Stimulated activated CD4-positive, alpha-beta T cell treated with anti-CD3 and anti-CD28 coated beads, Interleukin-2, amount 100 ng/mL, for 48 hours (primary cell): ENCODE measurements at regions not wholly inside any gene's neighbourhood (a gene's known extent, or its start where the extent isn't known, plus 50 kb on each side); places are given as distances from the start of the nearest gene placed in this dataset.
"Not testable (repeated sequence)": the region's sequence is repeated elsewhere in the genome, so short reads cannot be mapped to it uniquely, and the experiment has no call there.

Source experiments
- DNase-seq, 2 donors: peaks; one replicate each; pipeline ENCODE4 v3.0.0-alpha.2; 2020

DNA sequence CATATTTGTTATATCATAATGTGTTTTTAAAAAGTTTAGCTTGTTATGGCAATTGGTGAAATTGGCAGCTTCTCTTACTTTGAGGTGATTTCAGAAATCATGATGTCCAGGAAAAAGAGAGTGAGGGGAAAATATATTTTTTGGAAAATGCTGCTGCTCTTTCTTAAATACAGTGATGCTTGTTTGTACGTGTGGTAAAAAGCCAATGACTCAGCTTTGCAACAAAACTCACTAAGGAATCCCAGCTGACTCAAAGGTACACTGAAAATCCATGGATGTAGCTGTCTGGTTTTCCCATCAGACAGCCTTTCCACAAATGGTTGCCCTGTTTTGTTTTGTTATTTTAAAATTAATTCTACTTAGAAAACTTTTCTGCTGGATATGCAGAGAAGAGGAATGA, 306.4 kb upstream of the PAPPA start:
- no peak for DNase-seq

DNA sequence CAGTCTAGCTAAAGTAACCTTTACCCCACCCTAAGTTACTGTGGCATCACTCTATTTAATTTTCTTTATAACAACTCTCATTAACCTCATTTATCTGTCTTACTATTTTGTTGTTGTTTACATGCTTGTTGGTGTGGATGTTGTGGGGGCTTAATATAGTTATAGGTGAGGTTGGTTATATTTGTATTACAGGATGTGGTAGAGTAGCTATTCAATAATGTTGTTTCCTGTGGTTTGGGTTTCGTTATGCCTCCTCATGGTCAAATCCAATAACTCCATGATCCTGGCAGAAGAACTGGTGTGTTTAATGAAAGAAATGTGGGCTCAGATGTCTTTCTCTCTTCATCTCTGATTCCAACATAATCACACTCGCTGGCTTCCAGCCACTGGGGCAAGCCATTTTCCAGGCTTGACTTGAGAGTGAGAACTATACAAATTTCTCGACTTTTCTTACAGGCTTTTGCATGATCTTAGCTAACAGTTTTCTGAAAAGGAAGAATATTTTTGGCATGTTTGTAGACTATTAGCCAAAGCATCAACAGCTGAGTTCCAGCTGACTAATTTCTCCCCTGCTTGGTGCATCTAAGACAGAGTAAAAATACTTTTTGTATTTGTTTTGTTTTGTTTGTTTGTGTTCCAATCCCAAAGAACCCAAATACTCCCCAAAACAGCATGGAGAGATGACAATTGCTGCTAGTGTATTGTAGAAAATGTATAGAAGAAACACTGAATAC, 303.7 kb upstream of the PAPPA start:
- DNase-seq: no peak

DNA sequence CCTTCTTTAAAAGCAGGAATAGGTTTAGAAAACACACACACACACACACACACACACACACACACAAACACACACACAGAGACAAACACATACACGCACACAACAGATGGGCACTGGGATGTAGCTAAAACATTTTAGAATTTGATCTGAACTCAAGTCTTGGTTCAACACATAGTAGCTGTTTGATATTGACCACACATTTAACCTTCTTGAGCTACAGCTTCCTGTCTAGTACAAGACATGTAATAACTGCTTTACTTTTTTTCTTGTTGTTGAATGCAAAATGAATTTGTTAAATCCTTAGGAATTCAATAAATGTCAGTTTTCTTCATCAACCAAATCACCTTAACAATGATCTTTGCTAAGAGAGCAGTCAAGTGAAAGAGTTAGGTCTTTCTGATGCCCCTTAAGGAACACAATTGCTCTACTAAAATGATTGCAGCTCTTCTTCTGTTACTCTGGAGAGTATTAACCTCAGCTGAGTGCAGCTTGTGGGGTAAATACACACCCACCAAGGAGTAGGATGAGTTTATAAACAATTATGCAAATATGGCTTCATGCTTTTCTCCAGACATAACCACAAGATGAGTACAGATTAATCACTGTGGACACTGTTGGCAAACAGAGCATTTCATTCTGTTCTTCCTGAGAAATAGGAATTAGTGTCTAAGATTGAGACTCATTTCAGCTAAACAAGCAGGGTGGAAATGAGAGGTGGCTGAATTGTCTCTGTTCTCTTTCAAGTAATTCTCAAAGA, 302.9 kb upstream of the PAPPA start:
- no peak for DNase-seq

DNA sequence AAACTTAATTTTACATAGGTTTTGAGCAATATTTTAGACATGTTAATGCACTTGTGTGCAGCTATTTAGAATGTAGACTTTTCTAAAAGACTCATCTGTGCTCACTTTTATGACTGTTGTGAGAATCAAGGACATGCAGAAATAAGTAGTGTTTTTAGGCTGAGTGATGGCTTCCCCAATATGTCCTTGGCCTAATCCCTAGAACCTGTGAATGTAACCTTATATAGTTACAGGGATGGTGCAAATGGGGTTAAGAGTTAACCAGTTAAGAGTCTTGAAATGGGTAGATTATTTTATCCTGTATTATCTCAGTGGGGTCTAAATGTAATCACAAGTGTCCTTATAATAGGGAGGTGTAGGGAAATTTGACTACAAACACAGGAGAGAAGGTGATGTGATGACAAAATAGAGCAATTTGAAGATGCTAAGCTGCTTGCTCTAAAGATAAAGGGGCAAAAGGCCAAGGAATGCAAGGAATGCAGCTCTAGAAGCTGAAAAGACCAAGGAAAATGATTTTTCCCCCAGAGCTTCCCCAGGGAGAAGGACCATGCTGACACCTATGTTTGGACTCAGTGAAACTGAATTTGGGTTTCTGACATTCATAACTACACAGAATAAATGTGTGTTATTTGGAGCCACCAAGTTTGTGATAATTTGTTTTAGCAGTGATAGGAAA, 298.0 kb upstream of the PAPPA start:
- DNase-seq: no peak

DNA sequence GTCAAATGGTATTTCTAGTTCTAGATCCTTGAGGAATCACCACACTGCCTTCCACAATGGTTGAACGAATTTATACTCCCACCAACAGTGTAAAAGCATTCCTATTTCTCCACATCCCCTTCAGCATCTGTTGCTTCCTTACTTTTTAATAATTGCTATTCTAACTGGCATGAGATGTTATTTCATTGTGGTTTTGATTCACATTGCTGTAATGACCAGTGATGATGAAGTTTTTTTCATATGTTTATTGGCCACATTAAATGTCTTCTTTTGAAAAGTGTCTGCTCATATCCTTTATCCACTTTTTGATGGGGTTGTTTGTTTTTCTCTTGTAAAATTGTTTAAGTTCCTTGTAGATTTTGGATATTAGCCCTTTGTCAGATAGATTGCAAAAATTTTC, 295.2 kb upstream of the PAPPA start:
- not testable (repeated sequence) for DNase-seq

DNA sequence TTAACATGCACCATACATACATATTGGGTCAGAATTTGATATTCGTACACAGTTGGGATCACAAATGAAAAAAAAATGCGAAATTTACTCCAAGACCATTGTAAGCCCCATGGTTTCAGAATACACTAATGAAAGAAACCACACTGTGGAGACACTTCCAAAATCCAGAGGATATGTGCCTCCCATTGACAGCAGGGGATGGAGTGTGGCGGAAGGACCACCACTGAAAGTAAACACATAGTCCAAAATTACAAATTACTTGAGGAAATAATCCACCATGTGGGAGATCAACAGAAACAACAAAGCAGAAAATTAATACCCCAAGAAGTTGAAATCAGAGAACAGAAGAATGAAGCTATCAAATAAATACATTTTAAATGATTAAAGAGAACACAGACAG, 291.6 kb upstream of the PAPPA start:
- DNase-seq: no peak

DNA sequence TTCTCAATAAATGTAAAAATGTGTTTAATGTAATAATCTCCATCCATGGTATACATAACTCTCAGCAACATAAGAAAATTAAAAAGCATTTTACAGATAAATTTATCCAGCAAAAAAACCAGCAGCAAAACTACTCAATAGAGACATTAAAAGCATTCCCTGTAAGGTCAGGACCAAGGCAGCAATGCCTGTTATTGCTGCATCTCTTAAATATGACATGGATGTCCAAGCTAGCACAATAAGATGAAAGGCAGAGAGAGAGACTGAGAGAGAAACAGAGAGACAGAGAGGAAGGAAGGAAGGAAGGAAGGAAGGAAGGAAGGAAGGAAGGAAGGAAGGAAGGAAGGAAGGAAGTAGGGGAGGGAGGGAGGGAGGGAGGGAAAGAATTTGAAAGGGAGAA, 289.0 kb upstream of the PAPPA start:
- no peak for DNase-seq

DNA sequence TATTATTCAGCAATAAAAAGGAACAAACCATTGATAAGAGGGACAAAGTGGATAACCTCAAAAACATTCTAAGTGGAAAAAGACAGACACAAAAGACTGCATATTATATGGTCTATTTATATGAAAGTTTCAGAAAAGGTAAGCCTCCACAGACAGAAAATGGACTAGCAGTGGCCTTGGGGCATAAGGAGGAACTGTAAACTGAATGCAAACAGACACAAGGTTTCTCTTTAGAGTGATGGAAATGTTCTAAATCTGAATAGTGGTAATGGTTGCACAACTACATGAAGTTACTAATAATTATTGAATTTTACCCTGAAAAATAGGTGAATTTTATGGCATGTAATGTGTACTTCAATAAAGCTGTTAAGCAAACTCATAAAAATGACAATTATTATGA, 286.3 kb upstream of the PAPPA start:
- DNase-seq: no peak

DNA sequence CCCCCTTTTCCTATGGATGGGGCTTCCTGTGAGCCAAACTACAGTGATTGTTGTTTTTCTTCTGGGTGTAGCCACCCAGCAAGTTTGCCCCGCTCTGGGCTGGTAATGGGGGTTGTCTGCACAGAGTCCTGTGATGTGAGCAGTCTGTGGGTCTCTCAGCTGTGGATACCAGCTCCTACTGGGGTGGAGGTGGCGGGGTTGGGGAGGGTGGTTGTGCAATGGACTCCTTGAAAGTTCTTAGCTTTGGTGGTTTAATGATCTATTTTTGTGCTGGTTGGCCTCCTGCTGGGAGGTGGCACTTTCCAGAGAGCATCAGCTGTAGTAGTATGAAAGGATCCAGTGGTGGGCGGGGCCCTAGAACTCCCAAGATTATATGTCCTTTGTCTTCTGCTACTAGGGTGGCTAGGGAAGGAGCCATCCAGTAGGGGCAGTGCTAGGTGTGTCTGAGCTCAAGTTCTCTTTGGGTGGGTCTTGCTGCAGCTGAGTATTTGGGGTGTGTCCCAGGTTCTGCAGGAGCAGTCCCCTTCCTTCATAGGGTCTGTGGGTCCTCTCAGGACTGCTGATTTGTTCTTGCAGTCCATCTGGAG, 275.6 kb upstream of the PAPPA start:
- no peak for DNase-seq

DNA sequence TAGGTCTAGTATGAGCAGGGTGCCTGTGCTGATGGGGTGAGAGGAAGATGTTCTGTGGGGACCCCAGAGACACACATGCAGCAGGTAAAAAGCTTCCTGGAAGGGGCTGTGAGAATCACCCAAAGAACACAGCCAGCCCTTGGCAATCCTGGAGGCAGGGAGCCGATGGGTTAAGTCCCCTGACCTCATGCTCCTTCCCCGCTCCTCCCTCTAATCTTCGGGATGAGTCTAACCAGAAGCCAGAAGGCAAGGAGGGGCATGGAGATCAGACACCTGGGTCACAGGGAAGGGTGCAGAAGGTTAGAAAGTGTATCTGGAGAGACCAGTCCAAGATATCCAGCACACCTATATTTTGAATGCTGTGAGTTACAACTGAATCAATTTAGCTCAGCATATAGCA, 274.1 kb upstream of the PAPPA start:
- no peak for DNase-seq

DNA sequence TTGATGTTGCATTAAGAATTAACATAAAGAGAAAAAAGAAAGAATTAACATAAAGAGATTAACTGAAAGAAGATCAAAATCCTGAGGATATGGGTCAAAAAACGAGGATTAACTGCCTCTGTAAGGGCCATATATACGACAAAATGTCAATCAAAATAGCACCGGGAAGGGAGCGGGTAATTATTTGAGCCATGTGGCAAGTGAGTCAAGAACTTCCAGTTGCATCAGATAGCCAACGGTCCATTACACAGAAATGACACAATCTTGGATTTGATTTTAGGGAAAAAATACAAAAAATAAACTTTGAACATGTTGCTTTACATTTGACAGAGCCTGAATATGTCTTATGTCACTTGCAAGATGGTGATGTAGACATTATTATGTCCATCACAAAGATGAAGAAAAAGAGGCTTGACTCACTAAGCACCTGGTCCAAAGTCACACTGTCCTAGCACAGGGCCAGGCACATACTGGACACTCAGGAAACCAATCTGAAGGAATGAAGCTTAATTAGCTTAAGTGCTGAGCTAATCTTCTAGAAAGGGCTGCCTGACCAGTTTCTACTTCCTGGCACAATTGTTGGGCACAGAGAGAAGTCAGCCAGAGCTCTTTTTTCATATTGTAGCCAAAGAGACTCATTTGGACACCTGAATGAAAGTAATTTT, 273.2 kb upstream of the PAPPA start:
- DNase-seq: no peak

DNA sequence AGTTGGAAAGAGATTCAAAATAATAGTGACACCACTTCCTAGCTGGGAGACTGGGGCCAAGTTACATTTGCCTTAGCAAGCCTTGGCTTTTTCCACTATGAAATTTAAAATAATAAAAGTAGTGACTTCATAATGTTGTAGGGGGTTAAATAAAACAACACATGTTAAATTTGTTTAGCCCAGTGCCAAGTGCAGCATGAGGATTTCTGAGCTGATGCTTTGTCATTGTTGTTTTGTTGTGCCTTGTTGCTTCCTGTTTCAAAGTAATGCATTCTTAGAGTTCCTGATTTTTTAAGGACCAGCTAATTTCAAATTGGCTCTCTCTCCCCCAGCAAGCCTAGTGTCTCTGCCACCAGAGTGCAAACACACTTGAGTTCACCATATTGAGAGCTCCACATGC, 270.7 kb upstream of the PAPPA start:
- no peak for DNase-seq

DNA sequence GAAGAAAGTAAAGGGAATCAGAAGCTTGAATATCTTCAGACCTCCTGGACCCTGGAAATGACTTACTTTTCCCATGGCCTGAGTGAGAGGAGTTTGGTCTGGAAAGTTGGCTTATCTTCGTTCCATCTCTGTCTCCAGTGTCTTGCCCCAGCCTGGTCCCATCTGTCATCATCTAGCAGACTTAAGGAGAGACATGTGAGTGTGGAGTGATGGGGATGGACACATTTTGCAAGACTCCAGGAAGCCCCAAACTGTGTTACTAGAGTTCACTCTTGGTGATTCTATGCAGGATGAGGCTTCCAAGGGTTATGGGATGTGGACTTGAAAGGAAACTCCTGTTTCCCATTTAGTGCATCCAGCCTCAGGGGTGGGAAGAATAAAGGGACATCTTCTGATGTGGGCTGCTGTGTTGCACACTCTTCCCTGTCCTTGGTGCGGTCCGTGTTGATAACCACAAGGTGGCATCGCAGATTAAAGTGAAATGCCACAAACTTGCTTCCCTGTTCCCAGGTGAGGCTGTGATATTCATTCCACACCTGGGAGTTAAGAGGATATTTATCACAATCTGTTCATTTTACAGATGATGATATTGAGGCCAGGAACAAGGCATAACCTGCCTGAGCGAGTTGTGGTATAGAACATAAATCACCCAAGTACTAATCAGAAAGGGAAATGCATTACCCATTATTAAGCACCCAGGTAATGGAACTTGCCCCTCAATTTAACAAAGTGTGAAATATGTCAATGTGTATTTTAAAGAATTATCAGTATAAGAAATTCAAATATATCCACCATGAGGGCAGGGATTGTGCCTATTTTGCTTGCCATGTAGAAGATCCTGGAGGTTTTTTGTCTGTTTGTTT, 269.9 kb upstream of the PAPPA start:
- no peak for DNase-seq

DNA sequence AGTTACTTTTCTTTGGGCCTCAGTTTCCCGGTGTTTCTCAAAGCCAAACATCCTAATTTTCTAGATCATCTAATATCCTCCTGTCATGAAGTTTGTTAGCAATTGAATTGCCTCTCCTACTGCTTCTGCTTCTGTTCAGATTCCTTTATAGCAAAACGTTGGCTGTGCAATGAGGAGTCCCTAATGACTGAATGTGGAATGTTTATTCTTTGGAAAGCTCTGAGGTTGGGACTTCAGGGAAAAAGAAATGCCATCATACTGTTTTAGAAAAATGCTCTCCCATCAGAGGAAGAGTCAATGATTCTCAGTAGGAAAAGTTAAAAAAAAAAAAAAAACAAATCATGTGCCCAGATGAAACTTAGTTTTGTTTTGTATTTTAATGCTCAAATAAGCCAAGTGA, 268.7 kb upstream of the PAPPA start:
- no peak for DNase-seq

DNA sequence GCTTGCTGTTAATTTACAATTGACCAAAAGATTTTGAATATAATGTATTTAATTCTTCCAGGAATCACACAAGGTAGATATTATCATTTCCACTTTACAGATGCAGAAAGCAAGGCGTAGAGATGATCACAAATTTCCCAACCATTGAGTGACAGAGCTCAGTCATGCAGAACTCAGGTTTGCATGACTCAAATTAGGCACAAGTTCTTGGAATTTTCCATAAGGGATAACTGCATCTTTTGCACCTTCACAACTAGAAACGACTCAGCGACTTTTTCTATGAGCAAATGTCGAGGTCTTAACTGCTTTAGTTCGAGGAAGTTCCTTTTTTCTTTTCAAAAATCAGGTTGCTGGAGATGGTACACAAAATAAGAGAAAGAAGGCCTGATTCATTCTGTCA, 265.5 kb upstream of the PAPPA start:
- no peak for DNase-seq

DNA sequence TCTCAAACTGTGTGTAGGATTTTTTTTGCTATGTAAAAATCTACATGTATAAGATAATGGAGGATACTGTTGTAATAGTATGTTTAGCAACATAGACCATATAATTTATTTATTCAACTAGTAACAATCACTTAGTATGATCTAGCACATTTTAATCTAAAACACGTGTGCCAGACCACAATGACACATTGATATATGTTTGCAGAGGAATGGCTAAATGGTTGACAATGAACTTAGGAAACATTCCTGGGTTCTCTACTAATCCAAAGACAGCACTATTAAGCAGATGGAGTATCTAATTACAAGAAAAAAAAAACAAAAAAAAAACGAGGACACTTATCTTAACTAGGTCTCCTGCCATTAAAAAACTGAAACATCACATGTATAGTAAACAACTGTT, 261.7 kb upstream of the PAPPA start:
- no peak for DNase-seq

DNA sequence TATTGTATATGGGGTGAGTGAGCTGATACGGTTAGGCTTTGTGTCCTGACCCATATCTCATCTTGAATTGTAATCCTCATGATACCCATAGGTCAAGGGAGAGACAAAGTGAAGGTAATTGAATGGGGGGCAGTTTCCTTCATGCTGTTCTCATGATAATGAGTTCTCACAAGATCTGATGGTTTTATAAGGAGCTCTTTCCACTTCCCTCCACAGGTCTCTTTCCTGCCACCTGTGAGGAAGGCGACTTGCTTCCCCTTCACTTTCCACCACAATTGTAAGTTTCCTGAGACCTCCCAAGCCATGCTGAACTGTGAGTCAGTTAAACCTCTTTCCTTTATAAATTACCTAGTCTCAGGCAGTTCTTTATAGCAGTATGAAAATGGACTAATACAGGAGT, 255.1 kb upstream of the PAPPA start:
- DNase-seq: not testable (repeated sequence)

DNA sequence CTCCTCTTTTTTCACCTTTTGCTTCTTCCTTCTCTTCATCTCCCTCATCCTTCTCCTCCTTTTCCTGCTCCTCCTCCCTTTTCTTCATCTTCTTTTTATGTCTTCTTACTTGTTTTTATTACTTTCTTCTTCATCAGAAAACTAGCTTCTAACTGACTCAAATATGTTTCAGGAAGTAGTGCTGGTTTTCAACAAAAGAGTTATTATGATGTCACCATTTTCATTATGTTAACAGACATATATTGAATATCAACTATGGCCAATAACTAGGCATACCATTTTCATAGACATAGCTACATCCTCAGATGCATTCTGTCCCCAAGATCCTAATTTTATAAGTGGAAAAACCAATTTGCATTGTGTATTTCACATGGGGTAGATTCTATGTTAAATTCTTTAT, 252.9 kb upstream of the PAPPA start:
- DNase-seq: no peak

DNA sequence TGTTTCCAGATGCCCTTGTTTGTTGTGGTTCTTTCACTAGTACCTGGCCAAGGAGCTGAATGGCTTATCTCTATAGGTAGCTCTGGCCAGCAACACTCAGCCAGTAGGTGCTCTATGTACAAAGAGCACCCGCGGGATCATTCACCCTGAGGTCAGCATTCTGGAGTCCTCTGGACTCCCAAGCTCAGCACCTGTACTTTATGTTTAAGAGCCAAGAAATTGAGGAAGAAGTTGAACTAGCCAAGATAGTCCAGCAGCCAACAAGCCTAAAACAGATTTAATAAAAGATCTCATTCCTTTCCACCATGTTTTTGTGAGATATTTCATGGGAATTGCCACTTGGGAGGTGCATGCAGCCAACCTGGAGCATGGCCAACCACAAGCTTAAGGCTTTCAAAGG, 242.6 kb upstream of the PAPPA start:
- DNase-seq: no peak

DNA sequence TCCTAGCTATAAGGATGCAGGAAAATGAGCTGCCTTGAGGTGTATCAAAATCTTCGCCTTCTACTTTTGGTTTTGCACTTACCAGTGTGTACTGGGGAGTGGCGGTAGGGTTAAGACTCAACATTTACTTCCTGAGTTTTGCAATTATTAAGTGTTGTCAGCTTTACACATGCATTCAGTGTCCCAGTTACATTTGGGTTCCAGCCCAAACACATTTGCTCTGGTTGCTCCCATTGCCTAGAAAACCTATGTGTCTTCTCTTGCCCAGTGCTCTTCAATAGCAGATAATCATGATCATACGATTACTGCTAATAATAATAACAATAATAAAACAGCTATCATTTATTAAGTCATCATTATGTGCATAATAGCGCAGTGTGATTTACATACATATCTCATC, 241.5 kb upstream of the PAPPA start:
- DNase-seq: no peak

DNA sequence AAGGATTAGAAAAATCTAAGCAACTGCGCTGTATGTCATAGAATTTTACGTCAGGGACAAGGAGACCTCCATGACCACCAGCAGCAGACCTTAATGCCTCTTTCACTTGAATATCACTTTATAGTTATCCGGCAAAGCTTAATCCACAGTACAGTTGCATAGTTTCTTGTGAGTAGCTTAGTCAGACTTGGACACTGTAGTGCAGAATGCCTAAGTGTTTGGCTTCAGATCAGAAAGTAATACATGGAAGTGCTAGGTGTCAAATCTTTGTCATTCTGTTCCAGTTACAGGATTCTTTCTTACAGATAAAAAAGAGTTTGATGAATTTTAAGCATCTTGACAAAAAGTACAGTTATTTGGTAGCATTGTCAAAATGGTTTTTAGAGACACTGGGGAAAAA, 239.9 kb upstream of the PAPPA start:
- no peak for DNase-seq

DNA sequence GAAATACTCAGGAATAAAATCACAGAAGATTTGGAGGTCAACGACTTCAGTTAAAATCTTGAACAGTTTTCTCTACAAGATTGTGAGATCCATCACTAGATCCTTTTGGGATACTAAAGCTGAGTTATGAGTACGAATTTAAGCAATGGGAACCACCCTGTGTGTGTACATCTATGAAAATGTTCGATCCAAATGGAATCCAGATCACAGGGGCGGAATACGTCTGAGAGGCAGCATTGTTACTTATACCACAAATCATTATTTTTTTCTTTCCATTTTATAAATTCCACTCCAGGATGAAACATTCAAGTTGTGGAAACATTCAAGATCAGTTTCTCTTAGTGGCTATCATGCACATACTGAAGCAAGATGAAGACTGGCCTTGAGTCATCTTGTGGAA, 239.3 kb upstream of the PAPPA start:
- no peak for DNase-seq
